DOHH2 (cell line): ENCODE measurements at regions not wholly inside any gene's neighbourhood (a gene's known extent, or its start where the extent isn't known, plus 50 kb on each side); places are given as distances from the start of the nearest gene placed in this dataset.

ENCODE experiments used
- H3F3A ChIP-seq: fragments of 200-600 bp; sonication (generic), shearing (Covaris generic); 2 replicates; pipeline ENCODE4 v1.6.0; 2016; ENCODE audit warnings: antibody characterized with exemption, mild to moderate bottlenecking; ENCODE audit not compliant: control insufficient read depth, insufficient read depth
- H3K27ac ChIP-seq: fragments of 200-600 bp; sonication (generic); 2 replicates; pipeline ENCODE4 v1.5.1; 2014; ENCODE audit warnings: low read depth, mild to moderate bottlenecking, low read length, moderate library complexity
- H3K27me3 ChIP-seq: fragments of 200-600 bp; sonication (generic); 2 replicates; pipeline ENCODE4 v1.6.1; 2014; ENCODE audit warnings: mild to moderate bottlenecking, low read length, mixed read lengths; ENCODE audit not compliant: control insufficient read depth
- H3K36me3 ChIP-seq: fragments of 200-600 bp; sonication (generic); 2 replicates; pipeline ENCODE4 v1.6.1; 2014; ENCODE audit warnings: mild to moderate bottlenecking, low read length, moderate library complexity, mixed read lengths; ENCODE audit not compliant: control insufficient read depth
- H3K4me1 ChIP-seq: fragments of 200-600 bp; sonication (generic); 2 replicates; pipeline ENCODE4 v1.6.1; 2014; ENCODE audit warnings: mild to moderate bottlenecking, low read length, mixed read lengths; ENCODE audit not compliant: control insufficient read depth
- H3K4me2 ChIP-seq: fragments of 200-600 bp; sonication (generic); 2 replicates; pipeline ENCODE4 v1.6.0; 2014; ENCODE audit warnings: mild to moderate bottlenecking, low read length, moderate library complexity
- H3K4me3 ChIP-seq: fragments of 200-600 bp; sonication (generic); 2 replicates; pipeline ENCODE4 v1.5.1; 2014; ENCODE audit warnings: mild to moderate bottlenecking, low read length, mixed read lengths
- H3K79me2 ChIP-seq: fragments of 200-600 bp; sonication (generic); 2 replicates; pipeline ENCODE4 v1.6.1; 2014; ENCODE audit warnings: mild to moderate bottlenecking, low read length, mixed read lengths; ENCODE audit not compliant: control insufficient read depth
- H3K9me2 ChIP-seq: fragments of 200-600 bp; sonication (generic); replicated peaks from 2 replicates; pipeline ENCODE4 v1.6.1; 2014; ENCODE audit warnings: mild to moderate bottlenecking, low read length, mixed read lengths; ENCODE audit not compliant: control insufficient read depth
- H3K9me3 ChIP-seq: fragments of 200-600 bp; sonication (generic); 2 replicates; pipeline ENCODE4 v1.6.1; 2014; ENCODE audit warnings: antibody characterized with exemption, low read length, mixed read lengths; ENCODE audit not compliant: control insufficient read depth, insufficient read depth
- H4K20me1 ChIP-seq: fragments of 200-600 bp; sonication (generic); 2 replicates; pipeline ENCODE4 v1.6.0; 2014; ENCODE audit warnings: low read depth, mild to moderate bottlenecking, antibody characterized with exemption, low read length, moderate library complexity; ENCODE audit not compliant: control insufficient read depth, insufficient read depth
- CTCF ChIP-seq: fragments of 200-600 bp; sonication (generic); IDR thresholded peaks from one replicate; pipeline ENCODE4 v1.5.1; 2014; ENCODE audit warnings: antibody characterized with exemption, mild to moderate bottlenecking, low read depth, low read length; ENCODE audit not compliant: poor library complexity, severe bottlenecking
- EZH2phosphoT487 ChIP-seq: fragments of 200-600 bp; sonication (generic); IDR thresholded peaks from 2 replicates; pipeline ENCODE4 v1.6.1; 2017; ENCODE audit warnings: borderline replicate concordance, mild to moderate bottlenecking, antibody characterized with exemption, low read length, moderate library complexity, mixed read lengths

DNA sequence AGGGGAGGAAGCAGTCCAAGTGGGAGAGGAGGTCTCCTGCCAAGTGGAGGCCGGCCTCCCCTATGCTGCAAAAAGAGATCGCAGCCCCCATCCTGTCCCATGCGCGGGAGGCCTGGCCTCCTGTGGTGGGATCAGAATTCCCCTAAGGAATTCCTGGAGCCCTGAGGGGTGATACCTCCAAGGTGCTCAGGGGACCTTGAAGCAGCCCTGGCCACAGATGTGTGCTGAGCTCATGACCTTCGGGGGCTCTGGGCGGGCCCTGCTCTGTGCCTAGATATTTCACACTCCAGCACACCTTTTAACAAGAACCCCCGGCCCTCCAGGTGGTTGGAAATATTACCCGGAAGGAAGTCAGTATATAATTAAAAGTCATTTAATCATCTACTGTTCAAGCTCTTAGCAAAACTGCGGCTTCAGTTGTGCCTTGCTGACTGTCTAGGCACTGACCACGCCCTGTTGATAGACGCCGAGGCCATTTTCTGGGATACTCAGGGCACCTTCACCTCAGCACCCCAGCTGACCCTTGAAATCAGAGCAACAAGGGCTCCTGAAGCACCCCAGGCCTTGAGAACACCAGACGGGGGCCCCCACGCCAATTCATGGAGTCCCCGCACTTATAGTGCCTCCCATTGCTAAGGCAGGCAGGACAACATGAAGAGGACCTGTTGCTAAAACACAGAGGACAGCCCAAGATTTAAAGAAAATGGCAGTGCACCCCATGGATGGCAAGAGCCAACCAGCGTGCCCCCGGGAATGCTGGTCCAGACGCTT lies 119.1 kb downstream of the NDUFA10 start:
- Histone ChIP-seq H3F3A (no peaks in the 10 kb centered on the region), H3K27me3 (no peaks in the 10 kb centered on the region), H4K20me1 (no peaks in the 10 kb centered on the region), H3K79me2 (no peaks in the 10 kb centered on the region), H3K27ac (no peak overlapping the region), H3K36me3 (no peaks in the 10 kb centered on the region), H3K9me2 (no peaks in the 10 kb centered on the region), H3K4me2 (no peak overlapping the region), H3K4me1 (no peaks in the 10 kb centered on the region), H3K9me3 (no peaks in the 10 kb centered on the region), H3K4me3 (no peak overlapping the region)
- TF ChIP-seq CTCF (no peak), EZH2phosphoT487 (no peak)

DNA sequence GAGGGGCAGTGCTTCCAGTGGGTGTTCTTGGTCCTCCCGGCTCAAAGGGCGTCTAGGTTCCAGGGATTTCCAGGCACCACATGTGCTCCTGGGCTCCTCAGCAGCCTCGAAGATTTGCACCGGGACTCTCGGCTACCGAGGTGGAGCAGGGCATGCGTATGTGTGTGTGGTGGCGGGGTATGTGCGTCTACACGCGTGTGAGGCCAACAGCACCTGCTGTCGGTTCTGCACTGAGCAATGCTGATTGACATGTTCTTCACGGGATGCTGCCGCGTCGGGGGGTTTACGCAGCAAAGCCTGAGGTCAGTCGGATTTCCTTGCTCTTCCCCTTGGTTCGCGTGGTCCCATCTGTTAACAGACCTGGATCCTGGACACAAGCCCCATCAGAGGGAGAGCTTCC lies 119.8 kb downstream of the NDUFA10 start:
- H3K9me3 ChIP-seq = no peaks in the 10 kb centered on the region
- no peak overlapping the region for H3K4me2 ChIP-seq
- H3K36me3 ChIP-seq = no peaks in the 10 kb centered on the region
- no peaks in the 10 kb centered on the region for H3K4me1 ChIP-seq
- no peaks in the 10 kb centered on the region for H3F3A ChIP-seq
- H3K27me3 ChIP-seq = no peaks in the 10 kb centered on the region
- H3K9me2 ChIP-seq = no peaks in the 10 kb centered on the region
- H4K20me1 ChIP-seq = no peaks in the 10 kb centered on the region
- no peaks in the 10 kb centered on the region for H3K79me2 ChIP-seq
- TF ChIP-seq EZH2phosphoT487 (no peak), CTCF (no peak)
- H3K4me3 ChIP-seq = no peak overlapping the region
- no peak overlapping the region for H3K27ac ChIP-seq

- H3K9me2 ChIP-seq = no peaks in the 10 kb centered on the region
- H3F3A ChIP-seq = no peaks in the 10 kb centered on the region
- H3K4me2 ChIP-seq = no peak overlapping the region
- H3K79me2 ChIP-seq = no peaks in the 10 kb centered on the region
- no peaks in the 10 kb centered on the region for H4K20me1 ChIP-seq
- no peaks in the 10 kb centered on the region for H3K4me1 ChIP-seq
- TF ChIP-seq CTCF (no peak), EZH2phosphoT487 (no peak)
- no peaks in the 10 kb centered on the region for H3K27me3 ChIP-seq
- H3K4me3 ChIP-seq = no peak overlapping the region
- no peaks in the 10 kb centered on the region for H3K9me3 ChIP-seq
- no peaks in the 10 kb centered on the region for H3K36me3 ChIP-seq
- no peak overlapping the region for H3K27ac ChIP-seq
Observed at GRCh38 chr2:239904496-239904895, 120.6 kb downstream of the NDUFA10 start.
